ENCODE measurements at regions not wholly inside any gene's neighbourhood (a gene's known extent, or its start where the extent isn't known, plus 50 kb on each side); places are given as distances from the start of the nearest gene placed in this dataset.

DNA sequence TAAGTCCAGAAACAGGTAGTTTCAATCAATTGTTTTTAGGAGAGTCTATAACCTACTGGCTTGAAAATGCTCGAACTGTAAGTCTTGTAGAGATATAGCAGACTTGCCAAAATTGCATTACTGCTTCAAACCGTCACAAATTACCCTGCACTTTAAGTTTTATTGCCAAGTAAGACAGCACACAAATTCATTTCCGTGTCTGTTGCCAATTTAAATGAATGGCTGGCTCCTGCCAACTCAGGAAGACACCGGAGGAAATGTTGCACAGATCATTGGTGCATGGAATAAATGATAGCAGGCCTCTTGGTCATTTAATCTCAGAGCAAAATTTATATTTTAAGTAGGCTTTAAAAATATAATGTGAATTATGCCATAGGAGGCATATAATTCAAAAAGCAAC lies 438.1 kb downstream of the HACE1 start:
- Histone ChIP-seq H3K27me3 (ENCODE audit: control insufficient read depth in 1 of 2, insufficient read depth in 2 of 2, low read length in 2 of 2) (no peaks in the 10 kb centered on the region), H3K36me3 (replicated peaks in 1 of 2; ENCODE audit: control insufficient read depth in 1 of 2, insufficient read depth in 2 of 2, low read length in 2 of 2) (no peaks in the 10 kb centered on the region), H3K9me3 (ENCODE audit: low read length) (no peaks in the 10 kb centered on the region), H3K4me1 (ENCODE audit: insufficient read depth, low read length) (no peaks in the 10 kb centered on the region), H3K27ac (ENCODE audit: extremely low read length, insufficient read depth, low read length) (no peak overlapping the region), H3K79me2 (ENCODE audit: insufficient read depth, low read length) (no peaks in the 10 kb centered on the region), H2AFZ (ENCODE audit: low read length) (no peak overlapping the region), H3K4me2 (ENCODE audit: low read depth, low read length) (no peak overlapping the region), H3K4me3 (replicated peaks in 1 of 3; ENCODE audit: insufficient read depth in 1 of 3, low read depth in 2 of 3, low read length in 3 of 3) (no peak overlapping the region), H4K20me1 (ENCODE audit: insufficient read depth, low read length) (no peaks in the 10 kb centered on the region), H3K9ac (ENCODE audit: insufficient read depth, low read depth, low read length) (no peak overlapping the region)
- TF ChIP-seq ZNF788 (CRISPR knock-in tag; IDR thresholded peaks at IDR 0.05; ENCODE audit: borderline replicate concordance) (no peak), ZNF577 (CRISPR knock-in tag; IDR thresholded peaks at IDR 0.05; ENCODE audit: borderline replicate concordance, low read depth) (no peak), ZNF562 (CRISPR knock-in tag; IDR thresholded peaks at IDR 0.05; ENCODE audit: borderline replicate concordance) (no peak), SRSF9 (IDR thresholded peaks at IDR 0.05; ENCODE audit: borderline replicate concordance, insufficient read depth, low read depth, low read length, poor library complexity, severe bottlenecking) (no peak), ZNF547 (CRISPR knock-in tag; IDR thresholded peaks at IDR 0.05) (no peak), POLR2AphosphoS5 (IDR thresholded peaks at IDR 0.05; ENCODE audit: low read depth, low read length) (no peak)
- TF ChIP-seq, protein P1, sequence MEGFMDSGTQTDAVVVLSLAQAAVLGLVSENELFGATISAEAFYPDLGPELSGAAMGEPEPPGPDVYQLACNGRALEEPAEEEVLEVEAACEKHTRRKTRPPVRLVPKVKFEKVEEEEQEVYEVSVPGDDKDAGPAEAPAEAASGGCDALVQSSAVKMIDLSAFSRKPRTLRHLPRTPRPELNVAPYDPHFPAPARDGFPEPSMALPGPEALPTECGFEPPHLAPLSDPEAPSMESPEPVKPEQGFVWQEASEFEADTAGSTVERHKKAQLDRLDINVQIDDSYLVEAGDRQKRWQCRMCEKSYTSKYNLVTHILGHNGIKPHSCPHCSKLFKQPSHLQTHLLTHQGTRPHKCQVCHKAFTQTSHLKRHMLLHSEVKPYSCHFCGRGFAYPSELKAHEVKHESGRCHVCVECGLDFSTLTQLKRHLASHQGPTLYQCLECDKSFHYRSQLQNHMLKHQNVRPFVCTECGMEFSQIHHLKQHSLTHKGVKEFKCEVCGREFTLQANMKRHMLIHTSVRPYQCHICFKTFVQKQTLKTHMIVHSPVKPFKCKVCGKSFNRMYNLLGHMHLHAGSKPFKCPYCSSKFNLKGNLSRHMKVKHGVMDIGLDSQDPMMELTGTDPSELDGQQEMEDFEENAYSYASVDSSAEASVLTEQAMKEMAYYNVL (CRISPR knock-in tag; IDR thresholded peaks at IDR 0.05; ENCODE audit: borderline replicate concordance), result no peak
- ChIA-PET CTCF (ENCODE audit: low intra/inter-chr PET ratio, low total read pairs) (no interaction called here), POLR2A (no interaction called here)
- intact Hi-C loops (cut with micrococcal nuclease; ENCODE audit: unreplicated experiment) (no loop called here), in situ Hi-C loops (cut with HindIII; ENCODE audit: extremely low pct_ligation_motif_present, low pct_unique_long_range_greater_than_20kb) (no loop called here)
- ATAC-seq (no peak), DNase-seq (ENCODE audit: low spot score) (no peak), FAIRE-seq (no peak)
- 3% methylated on average over 4 of the region's 4 CpGs for WGBS (ENCODE audit: low lambda C conversion rate)
- no TSS peak for BruUV-seq (replicated peaks)

GRCh38 chr6:104418839-104419238 lies 440.9 kb downstream of the HACE1 start:
- no peaks in the 10 kb centered on the region for H3K27me3 ChIP-seq (ENCODE audit: control insufficient read depth in 1 of 2, insufficient read depth in 2 of 2, low read length in 2 of 2)
- no peaks in the 10 kb centered on the region for H3K9me3 ChIP-seq (ENCODE audit: low read length)
- no peak overlapping the region for H3K9ac ChIP-seq (ENCODE audit: insufficient read depth, low read depth, low read length)
- H2AFZ ChIP-seq (ENCODE audit: low read length), result no peak overlapping the region
- no peak overlapping the region for H3K4me2 ChIP-seq (ENCODE audit: low read depth, low read length)
- POLR2A ChIA-PET, result no interaction called here
- no peaks in the 10 kb centered on the region for H3K79me2 ChIP-seq (ENCODE audit: insufficient read depth, low read length)
- H3K27ac ChIP-seq (ENCODE audit: extremely low read length, insufficient read depth, low read length), result no peak overlapping the region
- CTCF ChIA-PET (ENCODE audit: low intra/inter-chr PET ratio, low total read pairs), result no interaction called here
- ATAC-seq, result no peak
- no peaks in the 10 kb centered on the region for H3K36me3 ChIP-seq (replicated peaks in 1 of 2; ENCODE audit: control insufficient read depth in 1 of 2, insufficient read depth in 2 of 2, low read length in 2 of 2)
- in situ Hi-C loops (cut with HindIII; ENCODE audit: extremely low pct_ligation_motif_present, low pct_unique_long_range_greater_than_20kb) (no loop called here), intact Hi-C loops (cut with micrococcal nuclease; ENCODE audit: unreplicated experiment) (no loop called here)
- no peak for DNase-seq (ENCODE audit: low spot score)
- FAIRE-seq, result no peak
- BruUV-seq (replicated peaks), result no TSS peak
- no peak overlapping the region for H3K4me3 ChIP-seq (replicated peaks in 1 of 3; ENCODE audit: insufficient read depth in 1 of 3, low read depth in 2 of 3, low read length in 3 of 3)
- WGBS (ENCODE audit: low lambda C conversion rate), result 4% methylated on average over 3 of the region's 3 CpGs
- no peak for TF ChIP-seq REPIN1 (CRISPR knock-in tag; IDR thresholded peaks at IDR 0.05; ENCODE audit: borderline replicate concordance, low read depth)
- TF ChIP-seq CBX2 (IDR thresholded peaks at IDR 0.05; ENCODE audit: low read depth, low read length), result no peak
- TF ChIP-seq CBX2 (CRISPR knock-in tag; IDR thresholded peaks at IDR 0.05; ENCODE audit: low read depth), result no peak
- no peak for TF ChIP-seq ZNF577 (CRISPR knock-in tag; IDR thresholded peaks at IDR 0.05; ENCODE audit: borderline replicate concordance, low read depth)
- TF ChIP-seq LBX2 (CRISPR knock-in tag; IDR thresholded peaks at IDR 0.05; ENCODE audit: borderline replicate concordance), result no peak
- no peak for TF ChIP-seq ZFP90 (CRISPR knock-in tag; IDR thresholded peaks at IDR 0.05; ENCODE audit: borderline replicate concordance)
- no peak for TF ChIP-seq KLF6 (CRISPR knock-in tag; IDR thresholded peaks at IDR 0.05)
- no peak for TF ChIP-seq GLMP (CRISPR knock-in tag; IDR thresholded peaks at IDR 0.05; ENCODE audit: borderline replicate concordance)
- TF ChIP-seq THYN1 (CRISPR knock-in tag; IDR thresholded peaks at IDR 0.05; ENCODE audit: borderline replicate concordance, low read depth), result no peak
- H3K4me1 ChIP-seq (ENCODE audit: insufficient read depth, low read length), result no peaks in the 10 kb centered on the region
- H4K20me1 ChIP-seq (ENCODE audit: insufficient read depth, low read length), result no peaks in the 10 kb centered on the region

Data from HepG2 (cell line).